H54 (cell line): ENCODE measurements at regions not wholly inside any gene's neighbourhood (a gene's known extent, or its start where the extent isn't known, plus 50 kb on each side); places are given as distances from the start of the nearest gene placed in this dataset.

Experiments
- DNase-seq: peaks from one replicate; pipeline ENCODE4 v3.0.0; 2011; ENCODE audit warnings: low spot score, mixed read lengths; ENCODE audit not compliant: insufficient read length
- FAIRE-seq: peaks from 3 replicates; lab custom pipeline; 2011; peaks lifted over from hg19 to GRCh38; lab: Jason Lieb, UNC
- POLR2A ChIP-seq: IDR thresholded peaks from 2 replicates; pipeline ENCODE4 v1.6.1; 2011; ENCODE audit warnings: low read depth, mild to moderate bottlenecking, low read length

GRCh38 chr13:40123962-40124632 lies 468.6 kb downstream of the COG6 start:
- TF ChIP-seq POLR2A: no peak
- FAIRE-seq: no peak

GRCh38 chr13:40124633-40125015 lies 469.2 kb downstream of the COG6 start:
- FAIRE-seq: no peak
- TF ChIP-seq POLR2A: no peak
- no peak for DNase-seq

More at GRCh38 chr13:40123962-40124632, 468.6 kb downstream of the COG6 start:
- DNase-seq: no peak

- TF ChIP-seq POLR2A: no peak
- no peak for DNase-seq
- no peak for FAIRE-seq
Measured at GRCh38 chr13:40125336-40125735, 469.9 kb downstream of the COG6 start.

GRCh38 chr13:40126306-40127085 lies 471.0 kb downstream of the COG6 start:
- TF ChIP-seq POLR2A: no peak
- DNase-seq (no peak), FAIRE-seq (no peak)

GRCh38 chr13:40127476-40127875 lies 472.0 kb downstream of the COG6 start:
- FAIRE-seq: no peak
- no peak for DNase-seq
- TF ChIP-seq POLR2A: no peak

- DNase-seq: no peak
- no peak for FAIRE-seq
- TF ChIP-seq POLR2A: no peak
Measured at GRCh38 chr13:40127925-40128324, 472.5 kb downstream of the COG6 start.

GRCh38 chr13:40129467-40129866 lies 474.0 kb downstream of the COG6 start:
- TF ChIP-seq POLR2A: no peak
- FAIRE-seq (no peak), DNase-seq (no peak)

GRCh38 chr13:40130871-40131636 lies 475.6 kb downstream of the COG6 start:
- peak; percentile 39 for DNase-seq
- TF ChIP-seq POLR2A: no peak
- peak; percentile 76 for FAIRE-seq

GRCh38 chr13:40132249-40132648 lies 476.8 kb downstream of the COG6 start:
- no peak for FAIRE-seq
- TF ChIP-seq POLR2A: no peak
- no peak for DNase-seq

- no peak for DNase-seq
- no peak for TF ChIP-seq POLR2A
- no peak for FAIRE-seq
Measured at GRCh38 chr13:40136896-40137295, 481.4 kb downstream of the COG6 start.

- no peak for TF ChIP-seq POLR2A
- no peak for DNase-seq
- no peak for FAIRE-seq
Measured at GRCh38 chr13:40137400-40137799, 481.9 kb downstream of the COG6 start.

GRCh38 chr13:40139896-40140520 lies 484.5 kb downstream of the COG6 start:
- FAIRE-seq: no peak
- TF ChIP-seq POLR2A: no peak
- no peak for DNase-seq

GRCh38 chr13:40141859-40142555 lies 486.5 kb downstream of the COG6 start:
- FAIRE-seq (no peak), DNase-seq (no peak)
- no peak for TF ChIP-seq POLR2A
